Neural progenitor cell (in vitro differentiated cells): ENCODE measurements at regions not wholly inside any gene's neighbourhood (a gene's known extent, or its start where the extent isn't known, plus 50 kb on each side); places are given as distances from the start of the nearest gene placed in this dataset.

Experiments
- DNase-seq: peaks from one replicate; pipeline ENCODE4 v3.0.0-alpha.2; 2016; ENCODE audit warnings: low spot score
- H2AFZ ChIP-seq: fragments of 200-600 bp; sonication (generic); replicated peaks from 2 replicates; pipeline ENCODE4 v1.6.1; 2016; ENCODE audit warnings: antibody characterized with exemption
- H3F3A ChIP-seq: fragments of 200-600 bp; sonication (generic); 2 replicates; pipeline ENCODE4 v1.6.1; 2016; ENCODE audit warnings: antibody characterized with exemption, low read depth
- H3K27ac ChIP-seq: fragments of 200-600 bp; sonication (generic); 2 replicates; pipeline ENCODE4 v1.5.1; 2016; ENCODE audit warnings: mild to moderate bottlenecking
- H3K27me3 ChIP-seq: fragments of 200-600 bp; sonication (generic); 2 replicates; pipeline ENCODE4 v1.6.1; 2016; ENCODE audit warnings: mild to moderate bottlenecking, moderate library complexity
- H3K36me3 ChIP-seq: fragments of 200-600 bp; sonication (generic); 2 replicates; pipeline ENCODE4 v1.5.1; 2016
- H3K4me1 ChIP-seq: fragments of 200-600 bp; sonication (generic); 2 replicates; pipeline ENCODE4 v1.6.1; 2016; ENCODE audit warnings: mixed run types
- H3K4me2 ChIP-seq: fragments of 200-600 bp; sonication (generic); 2 replicates; pipeline ENCODE4 v1.6.1; 2016
- H3K4me3 ChIP-seq: fragments of 200-600 bp; sonication (generic); 2 replicates; pipeline ENCODE4 v1.5.1; 2016
- H3K79me2 ChIP-seq: fragments of 200-600 bp; sonication (generic); 2 replicates; pipeline ENCODE4 v1.6.1; 2016; ENCODE audit warnings: low read depth
- H3K9ac ChIP-seq: fragments of 200-600 bp; sonication (generic); 2 replicates; pipeline ENCODE4 v1.6.1; 2016
- H3K9me3 ChIP-seq: fragments of 200-600 bp; sonication (generic); 2 replicates; pipeline ENCODE4 v1.5.1; 2016; ENCODE audit warnings: low read depth
- H4K20me1 ChIP-seq: fragments of 200-600 bp; sonication (generic); 2 replicates; pipeline ENCODE4 v1.6.1; 2016; ENCODE audit warnings: low read depth
- H3K27ac Mint-ChIP-seq: 3 replicates; pipeline ENCODE4 v1.8.0; 2021; ENCODE audit warnings: mixed read lengths
- H3K27me3 Mint-ChIP-seq: 2 replicates; pipeline ENCODE4 v1.8.0; 2022; ENCODE audit warnings: low read depth, mild to moderate bottlenecking, inconsistent platforms, moderate library complexity, mixed read lengths; ENCODE audit not compliant: insufficient read depth
- H3K36me3 Mint-ChIP-seq: 3 replicates; pipeline ENCODE4 v1.8.0; 2021; ENCODE audit warnings: mixed read lengths
- H3K4me1 Mint-ChIP-seq: 3 replicates; pipeline ENCODE4 v1.8.0; 2021; ENCODE audit warnings: mixed read lengths
- H3K4me3 Mint-ChIP-seq: 3 replicates; pipeline ENCODE4 v1.8.0; 2021; ENCODE audit warnings: mild to moderate bottlenecking, moderate library complexity, mixed read lengths
- H3K9me3 Mint-ChIP-seq: 3 replicates; pipeline ENCODE4 v1.8.0; 2020; ENCODE audit warnings: mixed read lengths
- CTCF ChIP-seq: fragments of 200-600 bp; sonication (generic); IDR thresholded peaks from 2 replicates; pipeline ENCODE4 v1.5.1; 2017; ENCODE audit warnings: antibody characterized with exemption, mild to moderate bottlenecking
- EZH2 ChIP-seq: fragments of 200-600 bp; sonication (generic); IDR thresholded peaks from 2 replicates; pipeline ENCODE4 v1.6.1; 2017; ENCODE audit warnings: antibody characterized with exemption, mild to moderate bottlenecking, moderate library complexity
- EZH2phosphoT487 ChIP-seq: fragments of 200-600 bp; sonication (generic); IDR thresholded peaks from 2 replicates; pipeline ENCODE4 v1.6.1; 2017; ENCODE audit warnings: antibody characterized with exemption

- H3K36me3 ChIP-seq: no peaks in the 10 kb centered on the region
- H3F3A ChIP-seq: no peaks in the 10 kb centered on the region
- no peaks in the 10 kb centered on the region for H3K27me3 ChIP-seq
- no peak overlapping the region for H3K9ac ChIP-seq
- no peak for TF ChIP-seq EZH2
- no peak for TF ChIP-seq EZH2phosphoT487
- TF ChIP-seq CTCF: no peak
- H3K27ac ChIP-seq: no peak overlapping the region
- no peak overlapping the region for H3K4me2 ChIP-seq
- Mint-ChIP-seq H3K4me1 (peaks cover 6% of the 10 kb centered on the region), H3K9me3 (no peaks in the 10 kb centered on the region), H3K27ac (no peak overlapping the region), H3K27me3 (peaks cover 2% of the 10 kb centered on the region), H3K36me3 (no peaks in the 10 kb centered on the region), H3K4me3 (no peak overlapping the region)
- DNase-seq: no peak
- no peaks in the 10 kb centered on the region for H4K20me1 ChIP-seq
- H3K4me1 ChIP-seq: peaks cover 5% of the 10 kb centered on the region
- no peak overlapping the region for H2AFZ ChIP-seq
- no peak overlapping the region for H3K4me3 ChIP-seq
- no peaks in the 10 kb centered on the region for H3K79me2 ChIP-seq
- H3K9me3 ChIP-seq: no peaks in the 10 kb centered on the region
Measured at GRCh38 chr3:8290611-8291010, 211.0 kb upstream of the LMCD1 start.

- no peak overlapping the region for H2AFZ ChIP-seq
Measured at GRCh38 chr3:8296461-8296860, 205.2 kb upstream of the LMCD1 start.

GRCh38 chr3:8298021-8298954, 203.3 kb upstream of the LMCD1 start:
- Mint-ChIP-seq H3K4me3 (no peak overlapping the region), H3K9me3 (no peaks in the 10 kb centered on the region), H3K4me1 (no peaks in the 10 kb centered on the region), H3K36me3 (no peaks in the 10 kb centered on the region), H3K27ac (no peak overlapping the region), H3K27me3 (no peaks in the 10 kb centered on the region)
- no peak overlapping the region for H3K4me3 ChIP-seq
- no peak overlapping the region for H3K4me2 ChIP-seq
- no peaks in the 10 kb centered on the region for H3K79me2 ChIP-seq
- TF ChIP-seq EZH2 (no peak), EZH2phosphoT487 (no peak), CTCF (no peak)
- H3K4me1 ChIP-seq: no peaks in the 10 kb centered on the region
- no peak overlapping the region for H3K27ac ChIP-seq
- H3K36me3 ChIP-seq: no peaks in the 10 kb centered on the region
- no peak for DNase-seq
- H3F3A ChIP-seq: no peaks in the 10 kb centered on the region
- no peaks in the 10 kb centered on the region for H3K9me3 ChIP-seq
- H3K27me3 ChIP-seq: no peaks in the 10 kb centered on the region
- H4K20me1 ChIP-seq: no peaks in the 10 kb centered on the region
- H3K9ac ChIP-seq: no peak overlapping the region
- no peak overlapping the region for H2AFZ ChIP-seq

More at GRCh38 chr3:8296461-8296860, 205.2 kb upstream of the LMCD1 start:
- H3K27me3 Mint-ChIP-seq: peaks cover 2% of the 10 kb centered on the region
- Histone ChIP-seq H3K4me2 (no peak overlapping the region), H4K20me1 (no peaks in the 10 kb centered on the region), H3F3A (no peaks in the 10 kb centered on the region), H3K36me3 (no peaks in the 10 kb centered on the region), H3K4me3 (no peak overlapping the region), H3K79me2 (no peaks in the 10 kb centered on the region), H3K27ac (no peak overlapping the region), H3K27me3 (no peaks in the 10 kb centered on the region), H3K9ac (no peak overlapping the region), H3K4me1 (no peaks in the 10 kb centered on the region), H3K9me3 (no peaks in the 10 kb centered on the region)
- H3K4me1 Mint-ChIP-seq: no peaks in the 10 kb centered on the region
- H3K27ac Mint-ChIP-seq: no peak overlapping the region
- TF ChIP-seq EZH2phosphoT487 (no peak), EZH2 (no peak)
- DNase-seq: no peak
- no peaks in the 10 kb centered on the region for H3K9me3 Mint-ChIP-seq
- H3K36me3 Mint-ChIP-seq: no peaks in the 10 kb centered on the region
- H3K4me3 Mint-ChIP-seq: no peak overlapping the region
